ENCODE measurements at regions not wholly inside any gene's neighbourhood (a gene's known extent, or its start where the extent isn't known, plus 50 kb on each side); places are given as distances from the start of the nearest gene placed in this dataset.
A peak's percentile ranks its signal among the peaks of the same experiment; 100 is the strongest.

DNA sequence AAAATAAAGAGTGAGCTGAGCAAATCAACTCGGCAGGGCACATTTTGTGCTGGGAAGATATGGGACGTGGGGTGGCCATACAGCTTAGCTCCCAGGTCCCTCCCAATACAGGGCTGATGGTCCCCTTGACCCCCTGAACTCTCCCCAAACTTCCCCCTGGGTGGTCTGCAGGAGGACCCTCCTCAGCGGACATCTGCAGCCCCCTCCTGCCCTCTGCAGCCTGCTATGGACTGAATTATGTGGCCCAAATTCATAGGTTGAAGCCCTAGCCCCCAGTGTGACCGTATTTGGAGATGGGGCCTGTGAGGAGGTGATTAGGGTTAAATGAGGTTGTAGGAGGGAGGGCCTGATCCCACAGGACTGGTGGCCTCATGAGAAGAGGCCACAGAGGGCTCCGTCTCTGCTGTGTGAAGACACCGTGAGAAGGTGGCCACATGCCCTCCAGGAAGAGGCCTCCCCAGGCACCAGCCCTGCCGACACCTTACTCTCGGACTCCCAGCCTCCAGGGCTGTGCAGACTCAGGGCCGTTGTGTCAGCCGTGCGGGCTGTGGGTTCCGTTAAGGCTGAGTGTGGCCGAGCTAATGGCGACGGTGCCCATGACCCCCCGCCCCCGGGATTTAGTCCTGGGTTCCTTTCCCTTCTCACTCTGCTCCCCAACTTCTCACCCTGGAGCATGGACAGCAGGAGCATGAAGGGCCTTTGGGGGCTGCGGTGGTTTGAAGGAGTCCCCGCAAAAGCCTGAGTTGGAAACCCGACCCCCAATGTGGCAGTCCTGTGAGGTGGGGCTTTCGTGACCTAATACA, 1042.8 kb downstream of the BRD1 start:
- in situ Hi-C loops (cut with HindIII; ENCODE audit: low pct_unique_long_range_greater_than_20kb, low sequenced_read_pairs): no loop called here
- no peak for DNase-seq (ENCODE audit: low read depth, low spot score)

DNA sequence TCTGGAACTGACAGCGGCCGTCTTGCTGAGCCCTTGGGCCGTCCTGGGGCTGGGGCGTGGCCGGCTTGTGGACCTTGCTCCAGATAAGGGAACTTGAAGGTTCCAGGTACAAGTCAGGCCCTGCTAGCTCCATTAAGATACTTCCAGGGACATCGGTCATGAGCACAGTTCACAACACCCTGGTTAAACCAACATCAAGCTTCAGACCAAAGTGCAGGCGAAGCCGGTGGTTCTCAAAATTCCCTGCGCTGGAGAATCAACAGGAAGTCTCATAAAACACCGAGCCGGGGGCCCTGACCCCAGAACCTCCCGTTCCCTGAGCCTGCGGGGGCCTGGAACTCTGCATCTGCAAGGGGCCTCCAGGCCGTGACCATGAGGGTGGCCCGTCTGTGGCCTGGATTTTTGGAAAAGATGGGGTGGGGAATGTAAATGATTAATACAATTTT, 1043.8 kb downstream of the BRD1 start:
- DNase-seq (ENCODE audit: low read depth, low spot score): no peak
- in situ Hi-C loops (cut with HindIII; ENCODE audit: low pct_unique_long_range_greater_than_20kb, low sequenced_read_pairs): no loop called here

DNA sequence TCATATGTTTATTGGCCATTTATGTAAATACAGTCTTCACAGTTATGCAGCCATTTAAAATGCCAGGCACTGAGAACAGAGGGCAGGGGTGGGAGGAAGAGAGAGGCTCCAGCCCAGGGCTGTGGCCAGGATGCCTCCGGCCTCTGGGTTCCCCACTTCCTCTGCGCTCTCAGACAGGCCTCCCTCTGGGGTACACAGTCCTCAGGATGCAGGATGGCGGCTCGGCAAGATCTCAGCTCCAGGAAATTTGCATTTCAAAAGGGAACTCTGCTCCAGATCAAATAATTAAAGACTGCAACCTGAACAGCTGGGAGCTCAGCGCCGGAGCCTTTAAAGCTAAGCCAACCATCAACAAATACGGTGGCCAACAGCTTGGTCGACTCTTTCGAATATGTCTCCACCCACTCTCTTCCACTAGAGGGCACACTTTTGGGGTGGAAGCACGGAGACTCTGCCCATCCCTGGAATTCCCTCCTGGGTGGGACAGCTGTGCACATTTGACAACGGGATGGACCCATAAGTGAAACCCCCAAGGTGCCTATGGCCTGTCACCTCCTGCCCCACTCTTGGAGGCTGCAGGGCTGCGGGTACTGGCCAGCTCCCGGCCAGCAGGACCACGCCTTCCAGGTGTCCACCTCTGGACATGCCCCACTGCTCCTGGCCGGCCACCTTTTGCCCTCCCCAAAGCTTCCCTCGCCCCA, 1044.7 kb downstream of the BRD1 start:
- in situ Hi-C loops (cut with HindIII; ENCODE audit: low pct_unique_long_range_greater_than_20kb, low sequenced_read_pairs): no loop called here
- DNase-seq (ENCODE audit: low read depth, low spot score): peak; percentile 59

DNA sequence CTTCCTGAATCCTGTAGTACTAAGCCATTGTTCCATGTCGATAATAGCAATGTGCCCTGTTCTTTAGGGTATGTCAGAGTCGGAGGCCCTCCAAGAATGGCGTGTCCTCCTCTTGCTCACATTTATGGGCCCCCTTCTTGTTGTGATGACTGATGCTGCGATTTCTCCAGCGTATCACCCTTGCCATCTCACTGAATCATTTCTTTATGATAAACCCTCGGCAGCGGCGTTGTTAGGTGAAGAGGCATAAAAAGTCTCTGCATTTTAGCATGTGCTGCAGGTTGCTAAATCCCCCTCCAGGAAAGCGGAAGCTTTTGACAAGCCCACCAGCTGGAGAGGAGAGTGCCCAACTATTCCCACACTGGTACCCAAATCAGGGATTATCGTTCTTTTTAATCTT, 1045.3 kb downstream of the BRD1 start:
- in situ Hi-C loops (cut with HindIII; ENCODE audit: low pct_unique_long_range_greater_than_20kb, low sequenced_read_pairs): no loop called here
- DNase-seq (ENCODE audit: low read depth, low spot score): no peak

DNA sequence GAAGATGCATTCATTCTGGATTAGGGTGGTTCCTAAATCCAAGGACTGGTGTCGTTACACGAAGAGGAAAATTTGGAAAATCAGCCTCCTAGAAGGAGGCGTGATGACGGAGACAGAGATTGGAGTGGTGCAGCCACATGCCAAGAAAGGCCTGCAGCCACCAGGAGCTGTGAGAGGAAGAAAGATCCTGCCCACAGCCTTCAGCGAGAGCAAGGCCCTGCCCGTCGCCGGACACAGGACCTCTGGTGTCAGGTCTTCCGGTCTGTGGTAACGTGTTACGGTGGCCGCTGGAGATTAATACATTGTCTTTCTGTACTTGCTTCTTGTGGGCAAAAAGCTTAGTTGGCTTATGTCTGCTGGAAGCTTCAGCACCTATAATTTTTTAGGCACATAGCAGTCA, 1045.8 kb downstream of the BRD1 start:
- in situ Hi-C loops (cut with HindIII; ENCODE audit: low pct_unique_long_range_greater_than_20kb, low sequenced_read_pairs): no loop called here
- DNase-seq (ENCODE audit: low read depth, low spot score): no peak

DNA sequence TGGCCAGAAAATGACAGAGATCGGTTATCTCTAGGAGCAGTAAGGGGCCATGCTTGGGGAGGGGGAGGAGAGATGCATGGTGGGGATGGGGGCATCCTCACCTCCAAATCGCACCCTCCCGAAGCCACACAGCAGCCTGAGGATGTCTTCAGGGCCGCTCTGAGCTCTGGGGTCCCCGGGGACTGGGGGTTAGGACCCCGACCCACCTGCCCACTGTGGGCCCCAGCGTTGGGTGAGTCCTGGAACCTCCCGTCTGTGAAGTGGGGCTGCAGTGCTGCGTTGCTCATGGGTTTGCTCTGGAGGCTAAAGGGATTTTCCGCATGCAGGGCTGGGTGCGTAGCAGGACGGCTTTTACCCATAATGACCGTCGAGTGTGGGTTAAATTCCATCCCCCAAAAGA, 1046.3 kb downstream of the BRD1 start:
- in situ Hi-C loops (cut with HindIII; ENCODE audit: low pct_unique_long_range_greater_than_20kb, low sequenced_read_pairs): no loop called here
- no peak for DNase-seq (ENCODE audit: low read depth, low spot score)

DNA sequence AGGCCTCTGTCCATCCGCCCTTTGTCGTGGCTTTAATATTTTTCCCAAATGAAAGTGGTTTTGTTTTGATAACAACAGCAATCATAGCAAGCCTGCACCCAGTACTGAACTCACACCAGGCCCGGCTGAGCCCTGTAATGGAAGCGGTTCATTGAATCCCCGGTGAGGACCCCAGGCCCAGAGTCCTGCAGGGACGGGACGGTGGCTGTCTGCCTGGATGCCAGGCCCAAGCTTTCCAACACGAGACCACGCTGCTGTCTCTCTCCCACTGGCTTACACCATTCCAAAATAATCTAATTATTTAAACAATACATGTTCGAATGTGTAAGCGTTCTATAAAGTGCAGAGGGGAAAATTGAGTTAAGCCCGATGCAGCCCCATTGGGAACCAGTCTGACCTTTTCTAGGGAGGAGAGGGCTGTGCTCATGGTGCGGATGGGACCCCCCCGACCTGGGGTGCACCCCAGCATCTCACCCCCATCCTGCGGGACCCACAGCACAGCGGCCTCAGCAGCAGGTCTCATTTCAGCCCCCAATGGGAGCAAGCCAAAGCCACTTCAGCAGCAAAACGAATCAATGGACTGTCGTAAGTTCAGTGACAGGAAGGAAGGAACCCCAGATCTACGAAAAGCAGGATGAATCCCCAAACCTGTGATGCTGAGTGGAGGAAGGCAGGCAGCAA, 1046.9 kb downstream of the BRD1 start:
- in situ Hi-C loops (cut with HindIII; ENCODE audit: low pct_unique_long_range_greater_than_20kb, low sequenced_read_pairs): no loop called here
- DNase-seq (ENCODE audit: low read depth, low spot score): no peak

DNA sequence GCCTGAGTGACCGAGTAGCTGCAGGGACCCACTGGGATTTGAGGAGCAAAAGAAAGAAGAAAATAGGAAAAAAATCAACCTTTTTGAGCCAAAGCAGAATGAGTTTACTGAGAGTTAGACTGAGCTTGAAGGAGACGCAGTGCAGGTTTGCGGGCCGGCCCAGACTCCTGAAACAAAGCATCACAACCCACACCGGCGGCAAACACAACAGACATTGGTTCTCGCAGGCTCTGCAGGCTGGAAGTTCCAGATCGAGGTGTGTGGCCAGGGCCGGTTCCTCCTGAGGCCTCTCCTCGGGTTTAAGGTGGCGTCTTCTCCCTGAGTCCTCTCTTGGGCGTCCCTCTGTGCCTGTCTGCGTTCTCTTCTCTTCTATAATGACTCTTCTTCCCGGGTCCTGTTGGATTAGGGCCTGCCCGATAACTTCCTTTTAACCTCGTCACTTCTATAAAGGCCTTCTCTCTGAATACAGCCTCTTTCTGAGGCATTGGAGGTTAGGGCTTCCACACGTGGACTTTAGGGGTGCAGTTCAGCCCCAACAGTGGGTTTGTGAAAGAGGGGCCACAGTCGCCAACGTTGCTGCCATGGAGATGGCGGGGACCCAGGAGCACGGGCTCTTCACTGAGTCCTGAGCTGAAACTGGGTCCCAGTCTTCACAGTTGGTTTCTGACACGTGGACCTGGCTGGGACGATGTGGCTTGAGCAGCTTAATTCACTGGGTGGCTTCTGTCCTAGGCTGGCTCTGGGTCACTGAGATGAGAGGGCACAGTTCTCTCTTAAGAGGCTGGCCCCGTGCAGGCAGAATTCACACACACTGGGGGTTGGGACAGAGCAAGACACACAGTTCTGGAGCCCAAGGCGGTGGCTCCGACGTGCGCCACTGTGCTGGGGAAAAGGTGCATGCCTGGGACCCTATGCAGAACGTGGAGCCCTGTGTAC, 1047.7 kb downstream of the BRD1 start:
- DNase-seq (ENCODE audit: low read depth, low spot score): no peak
- in situ Hi-C loops (cut with HindIII; ENCODE audit: low pct_unique_long_range_greater_than_20kb, low sequenced_read_pairs): no loop called here

DNA sequence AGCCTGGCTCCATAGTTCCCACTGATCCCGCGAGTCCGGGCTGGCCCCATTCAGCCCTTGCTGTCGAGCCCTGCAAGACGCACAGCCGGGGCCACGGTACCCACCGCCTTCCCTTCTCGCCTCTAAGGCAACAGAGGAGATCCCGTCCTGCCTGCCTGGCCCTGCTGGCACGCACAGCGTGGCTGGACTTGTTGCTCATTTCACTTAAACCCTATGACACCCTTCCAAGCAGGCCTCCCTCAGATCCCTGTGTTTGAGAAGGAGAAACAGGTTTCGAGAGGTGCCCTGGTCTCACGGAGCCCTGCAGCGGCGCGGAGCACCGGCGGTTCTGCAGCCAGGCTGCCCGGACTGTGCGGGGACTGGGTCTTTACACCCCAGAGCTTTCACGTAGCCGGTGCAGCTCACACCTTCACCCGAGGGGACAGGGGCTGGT, 1048.4 kb downstream of the BRD1 start:
- no peak for DNase-seq (ENCODE audit: low read depth, low spot score)
- in situ Hi-C loops (cut with HindIII; ENCODE audit: low pct_unique_long_range_greater_than_20kb, low sequenced_read_pairs): no loop called here

DNA sequence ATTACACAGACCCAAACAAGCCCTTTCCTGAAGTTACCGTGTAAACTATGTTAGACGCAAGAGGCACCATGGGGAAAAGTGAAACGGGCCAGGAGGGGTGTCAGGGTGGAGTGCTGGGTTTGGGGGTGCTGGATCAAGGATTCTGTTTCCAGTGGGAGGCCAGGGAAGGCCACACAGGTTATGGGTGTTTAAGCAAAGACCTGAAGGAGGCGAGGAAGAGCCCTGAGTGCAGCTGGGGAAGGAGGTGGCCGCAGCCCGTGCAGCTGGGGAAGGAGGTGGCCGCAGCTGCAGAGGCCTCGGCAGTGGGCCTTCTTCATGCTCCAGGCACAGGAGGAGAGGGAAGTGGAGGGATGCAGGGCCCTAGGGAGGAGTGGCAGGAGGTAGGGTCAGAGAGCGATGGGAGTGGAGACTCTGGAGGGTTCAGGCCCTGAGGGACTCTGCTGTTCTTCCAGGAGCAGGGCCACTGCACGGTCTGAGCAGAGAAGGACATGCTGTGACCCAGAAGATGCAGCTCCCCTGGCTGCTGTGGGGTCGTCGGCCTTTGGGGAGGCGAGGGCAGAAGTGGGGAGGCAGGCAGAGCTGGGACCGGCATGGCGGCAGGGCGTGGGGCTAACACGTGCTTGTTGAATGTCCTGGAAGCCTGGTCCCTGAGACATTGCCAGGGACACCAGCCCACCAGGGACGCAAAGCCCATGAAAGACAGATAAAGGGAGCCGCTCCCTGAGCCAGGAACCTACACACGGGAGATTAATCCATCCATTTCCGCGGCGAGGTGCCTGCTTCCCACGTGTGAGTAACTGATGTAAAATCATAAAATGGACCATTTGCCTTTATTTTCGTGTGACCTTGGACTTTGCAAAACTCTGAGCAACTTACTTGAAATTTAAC, 1049.1 kb downstream of the BRD1 start:
- in situ Hi-C loops (cut with HindIII; ENCODE audit: low pct_unique_long_range_greater_than_20kb, low sequenced_read_pairs): no loop called here
- no peak for DNase-seq (ENCODE audit: low read depth, low spot score)

DNA sequence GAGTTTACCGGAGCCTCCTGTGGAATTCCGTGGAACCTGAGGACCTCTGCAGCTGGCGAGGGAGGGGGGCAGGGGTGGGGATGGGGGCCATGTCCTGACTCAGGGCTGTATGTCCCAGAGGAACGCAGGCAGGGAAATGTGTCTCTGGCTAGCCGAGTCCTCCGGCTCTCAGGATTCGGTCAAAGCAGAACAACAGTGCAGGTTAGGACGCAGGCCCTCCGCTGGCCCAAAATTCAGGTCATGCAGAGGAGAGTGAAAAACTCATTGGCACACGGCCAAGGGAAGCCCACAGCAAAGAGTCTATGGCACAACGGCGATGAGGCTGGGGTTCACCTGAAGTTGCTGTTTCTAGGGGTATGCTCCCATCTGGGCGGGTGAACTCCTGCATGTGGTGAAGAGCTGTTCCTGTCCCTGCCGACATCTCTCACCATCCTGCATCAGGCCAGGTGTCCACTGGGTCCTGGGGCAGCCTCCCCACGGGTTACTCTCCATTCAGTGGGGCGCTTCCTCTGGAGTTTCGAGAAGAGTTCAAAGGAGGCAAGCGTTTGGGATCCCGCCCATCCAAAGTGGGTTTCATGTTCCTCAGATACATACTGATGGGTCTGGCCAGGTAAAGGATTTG, 1055.3 kb downstream of the BRD1 start:
- in situ Hi-C loops (cut with HindIII; ENCODE audit: low pct_unique_long_range_greater_than_20kb, low sequenced_read_pairs): no loop called here
- DNase-seq (ENCODE audit: low read depth, low spot score): no peak

DNA sequence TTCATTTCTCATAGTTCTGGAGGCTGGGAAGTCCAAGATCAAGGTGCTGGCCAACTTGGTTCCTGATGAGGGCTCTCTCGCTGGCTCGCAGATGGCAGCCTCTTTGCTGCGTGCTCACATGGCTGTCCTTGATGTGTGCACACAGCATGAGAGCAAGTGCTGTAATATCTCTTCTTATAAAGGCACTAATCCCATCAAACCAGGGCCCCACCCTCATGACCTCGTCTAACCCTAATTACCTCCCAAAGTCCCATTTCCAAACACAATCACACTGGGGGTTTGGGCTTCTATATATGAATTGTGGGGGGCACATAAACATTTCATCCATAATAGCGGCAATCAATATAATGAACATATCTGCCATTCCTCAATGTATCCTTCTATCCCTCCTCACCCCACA, 1062.1 kb downstream of the BRD1 start:
- in situ Hi-C loops (cut with HindIII; ENCODE audit: low pct_unique_long_range_greater_than_20kb, low sequenced_read_pairs): no loop called here

DNA sequence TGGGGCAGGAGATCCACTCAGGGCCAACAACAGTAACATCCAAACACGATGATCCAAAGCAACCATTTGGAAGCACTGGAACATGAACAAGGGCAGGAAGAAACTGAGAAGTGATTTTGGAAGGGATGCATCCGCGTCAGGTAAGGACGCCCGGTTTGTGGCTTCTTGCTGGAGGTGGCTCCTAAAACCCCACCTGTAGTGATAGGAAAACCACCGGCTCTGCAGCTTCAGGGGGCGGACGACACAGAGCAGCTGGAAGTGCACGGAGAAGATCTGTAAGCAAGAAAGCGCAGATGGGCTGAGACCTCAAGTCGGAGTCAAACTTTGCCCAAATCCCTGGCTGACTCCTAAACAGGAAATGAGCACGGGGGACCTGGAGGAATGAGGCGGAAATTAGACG, 1066.1 kb downstream of the BRD1 start:
- DNase-seq (ENCODE audit: low read depth, low spot score): no peak
- in situ Hi-C loops (cut with HindIII; ENCODE audit: low pct_unique_long_range_greater_than_20kb, low sequenced_read_pairs): no loop called here

More for the DNA sequence above, 1062.1 kb downstream of the BRD1 start:
- DNase-seq (ENCODE audit: low read depth, low spot score): no peak

DNA sequence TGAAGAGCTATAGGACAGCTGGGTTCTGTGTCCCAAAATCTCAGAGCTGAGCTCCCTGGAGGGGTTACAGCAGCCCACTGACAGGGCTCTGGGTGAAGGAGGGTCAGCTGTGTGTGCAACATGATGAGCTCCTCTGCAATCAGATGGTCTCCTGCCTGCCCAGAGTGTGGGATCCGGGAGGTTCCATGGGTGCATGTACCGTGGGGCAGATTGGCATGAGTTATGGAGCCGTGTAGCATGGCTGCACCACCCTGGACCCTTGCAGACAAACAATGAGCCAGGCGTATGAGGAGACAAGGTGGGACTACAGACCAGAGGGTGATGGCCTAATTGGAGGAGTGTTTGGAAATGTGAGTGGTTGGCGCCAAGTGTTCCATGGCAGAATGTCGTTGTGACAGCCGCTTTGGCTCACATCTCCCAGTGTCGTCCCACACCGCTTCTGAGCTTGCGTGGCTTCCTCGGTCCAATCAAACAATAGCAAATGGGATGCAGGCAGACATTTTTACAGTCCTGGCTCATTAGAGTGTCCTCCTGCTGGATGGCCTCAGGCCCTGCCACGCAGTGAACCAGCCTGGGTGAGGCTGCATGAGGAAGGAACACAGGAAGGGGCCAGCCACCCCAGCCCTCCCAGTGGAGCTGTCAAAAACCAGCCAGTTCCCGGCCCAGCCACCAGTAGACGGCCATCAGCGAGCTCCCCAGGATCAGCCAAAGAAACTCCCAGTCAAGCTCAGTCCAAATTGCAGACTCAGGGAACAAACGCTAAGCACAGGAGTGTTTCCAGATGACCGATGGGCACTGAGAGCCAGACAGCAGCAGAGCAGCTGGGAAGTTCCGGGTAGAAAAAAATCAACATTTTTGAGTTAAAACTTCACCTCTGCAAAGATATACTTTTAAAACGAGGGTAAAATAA, 1066.9 kb downstream of the BRD1 start:
- no peak for DNase-seq (ENCODE audit: low read depth, low spot score)
- in situ Hi-C loops (cut with HindIII; ENCODE audit: low pct_unique_long_range_greater_than_20kb, low sequenced_read_pairs): no loop called here

All from SK-MEL-5 (cell line).